PFSK-1 (cell line): ENCODE measurements at regions not wholly inside any gene's neighbourhood (a gene's known extent, or its start where the extent isn't known, plus 50 kb on each side); places are given as distances from the start of the nearest gene placed in this dataset.

Experiments used
- FOXP2 ChIP-seq: optimal IDR thresholded peaks from 2 replicates; pipeline ENCODE3; 2011; ENCODE audit warnings: borderline replicate concordance, control low read depth, inconsistent platforms; ENCODE audit not compliant: insufficient read depth; ENCODE audit errors: extremely low read length, extremely low read depth
- POLR2AphosphoS5 ChIP-seq: IDR thresholded peaks from 2 replicates; pipeline ENCODE4 v1.6.1; 2012; ENCODE audit warnings: low read depth, mild to moderate bottlenecking, control low read depth, low read length, moderate library complexity
- SIN3A ChIP-seq: IDR thresholded peaks from 2 replicates; pipeline ENCODE4 v1.6.1; 2012; ENCODE audit warnings: mild to moderate bottlenecking, low read length, moderate library complexity, borderline replicate concordance; ENCODE audit not compliant: insufficient read depth
- TAF1 ChIP-seq: IDR thresholded peaks from 2 replicates; pipeline ENCODE4 v1.6.1; 2012; ENCODE audit warnings: low read length, control low read depth, borderline replicate concordance; ENCODE audit not compliant: insufficient read depth
- TF ChIP-seq, protein P1 (sequence below), 2 experiments: IDR thresholded peaks; 2 replicates each; pipeline versions ENCODE4 v1.6.1 to v1.8.0; 2011 to 2012; ENCODE audit warnings: low read depth in 2 of 2, low read length in 2 of 2, control low read depth in 1 of 2, inconsistent platforms in 1 of 2, mild to moderate bottlenecking in 1 of 2, moderate library complexity in 1 of 2; ENCODE audit not compliant: insufficient read depth in 1 of 2

DNA sequence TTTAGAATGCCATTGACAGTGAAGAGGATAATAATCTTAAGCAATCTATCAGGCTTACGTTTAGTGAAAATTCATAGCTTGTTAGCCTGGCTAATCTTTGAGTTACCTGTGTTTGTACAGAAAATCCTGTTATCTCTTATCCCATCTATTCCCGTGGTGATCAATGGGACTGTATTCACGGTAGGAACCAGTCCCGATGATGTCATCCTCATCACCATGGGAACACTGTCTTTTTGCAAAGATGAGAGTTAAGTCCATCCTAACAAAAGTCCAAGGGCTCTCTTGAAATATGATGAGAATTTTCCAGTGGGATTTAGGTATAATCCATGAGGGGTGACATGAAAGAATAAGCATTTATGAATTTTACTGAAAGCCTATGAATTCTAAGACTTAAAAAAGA lies 762.2 kb downstream of the ETS1 start:
- no peak for TF ChIP-seq POLR2AphosphoS5
- TF ChIP-seq FOXP2: no peak
- TF ChIP-seq, protein P1, sequence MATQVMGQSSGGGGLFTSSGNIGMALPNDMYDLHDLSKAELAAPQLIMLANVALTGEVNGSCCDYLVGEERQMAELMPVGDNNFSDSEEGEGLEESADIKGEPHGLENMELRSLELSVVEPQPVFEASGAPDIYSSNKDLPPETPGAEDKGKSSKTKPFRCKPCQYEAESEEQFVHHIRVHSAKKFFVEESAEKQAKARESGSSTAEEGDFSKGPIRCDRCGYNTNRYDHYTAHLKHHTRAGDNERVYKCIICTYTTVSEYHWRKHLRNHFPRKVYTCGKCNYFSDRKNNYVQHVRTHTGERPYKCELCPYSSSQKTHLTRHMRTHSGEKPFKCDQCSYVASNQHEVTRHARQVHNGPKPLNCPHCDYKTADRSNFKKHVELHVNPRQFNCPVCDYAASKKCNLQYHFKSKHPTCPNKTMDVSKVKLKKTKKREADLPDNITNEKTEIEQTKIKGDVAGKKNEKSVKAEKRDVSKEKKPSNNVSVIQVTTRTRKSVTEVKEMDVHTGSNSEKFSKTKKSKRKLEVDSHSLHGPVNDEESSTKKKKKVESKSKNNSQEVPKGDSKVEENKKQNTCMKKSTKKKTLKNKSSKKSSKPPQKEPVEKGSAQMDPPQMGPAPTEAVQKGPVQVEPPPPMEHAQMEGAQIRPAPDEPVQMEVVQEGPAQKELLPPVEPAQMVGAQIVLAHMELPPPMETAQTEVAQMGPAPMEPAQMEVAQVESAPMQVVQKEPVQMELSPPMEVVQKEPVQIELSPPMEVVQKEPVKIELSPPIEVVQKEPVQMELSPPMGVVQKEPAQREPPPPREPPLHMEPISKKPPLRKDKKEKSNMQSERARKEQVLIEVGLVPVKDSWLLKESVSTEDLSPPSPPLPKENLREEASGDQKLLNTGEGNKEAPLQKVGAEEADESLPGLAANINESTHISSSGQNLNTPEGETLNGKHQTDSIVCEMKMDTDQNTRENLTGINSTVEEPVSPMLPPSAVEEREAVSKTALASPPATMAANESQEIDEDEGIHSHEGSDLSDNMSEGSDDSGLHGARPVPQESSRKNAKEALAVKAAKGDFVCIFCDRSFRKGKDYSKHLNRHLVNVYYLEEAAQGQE (IDR thresholded peaks at IDR 0.05; ENCODE audit: insufficient read depth in 1 of 2, low read depth in 2 of 2, low read length in 2 of 2): no peak
- TF ChIP-seq TAF1: no peak
- TF ChIP-seq SIN3A: no peak

DNA sequence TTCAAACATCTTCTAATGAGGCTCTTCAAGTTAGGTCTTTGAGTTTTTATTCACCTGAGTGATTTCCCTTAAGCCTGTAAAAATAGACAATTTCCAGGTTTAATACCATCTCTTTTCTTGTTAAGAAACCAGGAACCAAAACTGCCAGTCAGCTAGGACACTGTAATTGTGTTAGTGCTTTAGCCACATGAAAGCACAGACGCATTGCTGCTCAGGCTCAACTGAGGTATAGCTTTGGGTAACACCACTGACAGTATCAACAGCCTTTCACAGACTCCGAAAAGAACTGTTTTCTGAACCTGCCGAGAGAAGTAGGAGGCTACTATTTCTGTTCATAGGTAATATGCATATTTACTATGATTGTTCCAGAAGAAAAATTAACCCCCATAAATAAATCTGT lies 768.7 kb downstream of the ETS1 start:
- TF ChIP-seq SIN3A (no peak), POLR2AphosphoS5 (no peak)
- TF ChIP-seq, protein P1 (IDR thresholded peaks at IDR 0.05; ENCODE audit: insufficient read depth in 1 of 2, low read depth in 2 of 2, low read length in 2 of 2): no peak

DNA sequence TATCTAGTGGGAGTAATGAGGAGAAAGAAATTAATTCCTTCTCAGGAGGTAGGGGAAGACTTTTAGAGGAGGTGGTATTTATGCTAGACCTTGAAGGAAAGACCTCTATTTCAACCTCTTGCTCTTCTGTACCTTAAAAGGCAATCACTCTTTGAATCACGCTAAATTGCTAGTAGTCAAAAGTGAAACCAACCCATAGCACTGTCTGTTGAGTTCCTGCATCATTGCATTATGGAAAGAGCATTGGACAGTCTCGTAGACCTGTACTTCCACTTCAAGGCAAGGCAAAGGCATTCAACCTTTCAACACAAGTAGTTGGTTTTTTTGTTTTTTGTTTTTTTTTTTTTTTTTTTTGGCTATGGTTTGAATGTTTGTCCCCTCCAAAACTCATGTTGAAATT lies 770.4 kb downstream of the ETS1 start:
- no peak for TF ChIP-seq POLR2AphosphoS5
- TF ChIP-seq FOXP2: no peak
- no peak for TF ChIP-seq TAF1
- no peak for TF ChIP-seq SIN3A
- TF ChIP-seq, protein P1 (IDR thresholded peaks at IDR 0.05; ENCODE audit: insufficient read depth in 1 of 2, low read depth in 2 of 2, low read length in 2 of 2): no peak

DNA sequence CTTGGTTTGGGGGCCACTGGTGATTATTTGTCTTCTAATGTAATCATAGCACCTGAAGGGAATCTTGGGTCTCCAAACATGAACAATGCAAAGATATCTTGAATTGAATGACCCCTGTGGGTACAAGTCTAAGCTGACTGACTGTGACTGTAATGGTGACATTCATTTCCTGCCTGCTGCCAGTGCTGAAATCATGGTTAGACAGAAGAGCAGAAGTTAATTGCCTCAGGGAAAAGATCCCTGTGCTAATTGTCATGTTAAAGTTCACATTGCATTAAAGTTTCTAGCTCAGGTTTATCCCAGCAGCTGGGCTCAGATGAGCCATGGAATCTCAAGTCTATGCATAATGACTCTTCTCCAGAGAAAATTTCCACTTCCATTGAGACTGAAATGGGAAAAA lies 772.0 kb downstream of the ETS1 start:
- TF ChIP-seq POLR2AphosphoS5: no peak
- no peak for TF ChIP-seq FOXP2
- no peak for TF ChIP-seq SIN3A
- TF ChIP-seq, protein P1 (IDR thresholded peaks at IDR 0.05; ENCODE audit: insufficient read depth in 1 of 2, low read depth in 2 of 2, low read length in 2 of 2): no peak
- no peak for TF ChIP-seq TAF1

DNA sequence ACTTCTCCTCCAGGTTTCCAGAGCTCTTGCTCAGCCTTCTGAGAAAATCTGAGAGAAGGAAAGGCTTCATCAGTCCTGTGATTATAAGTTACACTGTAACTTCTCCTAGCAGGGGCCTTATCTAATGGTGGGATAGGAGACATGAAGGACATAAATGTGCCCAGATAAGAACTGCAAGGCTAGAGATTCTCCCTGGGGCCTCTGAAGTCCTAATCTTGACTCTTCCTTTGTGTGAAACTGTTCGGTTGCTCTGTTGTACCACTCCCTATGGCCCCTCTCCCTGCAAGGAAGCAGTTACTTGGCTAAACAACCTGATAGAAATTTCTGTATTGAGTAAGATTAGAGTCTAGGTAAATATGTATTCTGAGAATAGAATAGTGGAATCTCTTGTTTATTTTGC lies 780.9 kb downstream of the ETS1 start:
- TF ChIP-seq SIN3A: no peak

DNA sequence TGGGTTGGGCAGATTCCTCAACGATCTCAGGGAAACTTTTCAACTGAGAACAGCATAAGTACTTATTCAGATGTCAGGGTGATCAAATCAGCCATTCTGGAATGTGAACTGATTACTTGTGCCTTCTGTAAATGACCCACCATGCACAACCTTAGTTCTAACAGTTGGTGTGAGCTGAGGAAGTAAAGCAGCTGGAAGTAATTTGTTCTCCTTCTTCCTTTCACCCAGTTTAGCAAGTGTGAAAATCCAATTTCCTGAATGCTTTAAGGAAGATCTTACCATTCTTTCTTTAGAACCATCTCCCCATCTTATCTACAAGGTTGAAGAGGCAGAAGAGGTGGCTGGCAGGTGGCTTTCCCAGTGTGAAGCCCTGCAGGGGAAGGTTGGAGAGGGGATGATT lies 781.6 kb downstream of the ETS1 start:
- TF ChIP-seq TAF1 (no peak), POLR2AphosphoS5 (no peak), FOXP2 (no peak), SIN3A (no peak)
- TF ChIP-seq, protein P1 (IDR thresholded peaks at IDR 0.05; ENCODE audit: insufficient read depth in 1 of 2, low read depth in 2 of 2, low read length in 2 of 2): no peak
